Natural killer cell (primary cell): ENCODE measurements at regions not wholly inside any gene's neighbourhood (a gene's known extent, or its start where the extent isn't known, plus 50 kb on each side); places are given as distances from the start of the nearest gene placed in this dataset.
"Not testable (repeated sequence)": the region's sequence is repeated elsewhere in the genome, so short reads cannot be mapped to it uniquely, and the experiment has no call there.

Experiments used
- ATAC-seq, 3 donors: fragments of 150-1000 bp in 2 of 3; fragments of 200-7000 bp in 1 of 3; cut with Tn5 transposase; 1 replicate in 1 of 3; 2 replicates in 2 of 3; pipeline ENCODE4 v1.10.0; 2021; ENCODE audit warnings: mild to moderate bottlenecking in 2 of 3, moderate library complexity in 2 of 3
- DNase-seq, 2 donors: peaks; one replicate each; pipeline versions ENCODE4 v3.0.0 to v3.0.0-alpha.2; 2013 to 2021; ENCODE audit warnings: mixed read lengths in 1 of 2
- H3K27ac ChIP-seq: one replicate; pipeline ENCODE4 v1.5.1; 2013; ENCODE audit warnings: mild to moderate bottlenecking, low read length
- H3K27me3 ChIP-seq: one replicate; pipeline ENCODE4 v1.6.1; 2013; ENCODE audit warnings: low read length; ENCODE audit not compliant: control insufficient read depth, insufficient read depth
- H3K36me3 ChIP-seq: one replicate; pipeline ENCODE4 v1.6.1; 2013; ENCODE audit warnings: low read length; ENCODE audit not compliant: control insufficient read depth, insufficient read depth
- H3K4me1 ChIP-seq: one replicate; pipeline ENCODE4 v1.6.1; 2013; ENCODE audit warnings: low read length; ENCODE audit not compliant: control insufficient read depth, insufficient read depth
- H3K4me3 ChIP-seq: one replicate; pipeline ENCODE4 v1.5.1; 2013; ENCODE audit warnings: low read length
- H3K9me3 ChIP-seq: one replicate; pipeline ENCODE4 v1.6.1; 2013; ENCODE audit warnings: low read length; ENCODE audit not compliant: control insufficient read depth, insufficient read depth
- H3K27ac Mint-ChIP-seq, 2 donors: one replicate each; pipeline ENCODE4 v1.8.0; 2022; ENCODE audit warnings: mild to moderate bottlenecking in 2 of 2, mixed read lengths in 2 of 2, moderate library complexity in 1 of 2
- H3K27me3 Mint-ChIP-seq, 2 donors: one replicate each; pipeline ENCODE4 v1.8.0; 2022; ENCODE audit warnings: low read depth in 2 of 2, mixed read lengths in 2 of 2
- H3K36me3 Mint-ChIP-seq: one replicate; pipeline ENCODE4 v1.8.0; 2022; ENCODE audit warnings: mixed read lengths
- H3K4me1 Mint-ChIP-seq, 2 donors: one replicate each; pipeline ENCODE4 v1.8.0; 2022; ENCODE audit warnings: mixed read lengths in 2 of 2
- H3K4me3 Mint-ChIP-seq: one replicate; pipeline ENCODE4 v1.8.0; 2022; ENCODE audit warnings: mild to moderate bottlenecking, moderate library complexity, mixed read lengths
- H3K9me3 Mint-ChIP-seq, 2 donors: one replicate each; pipeline ENCODE4 v1.8.0; 2022; ENCODE audit warnings: mixed read lengths in 2 of 2
- CTCF ChIP-seq: fragments of 200-600 bp; IDR thresholded peaks from one replicate; pipeline ENCODE4 v1.8.0; 2022; ENCODE audit warnings: antibody characterized with exemption
- WGBS: methylation state at CpG from one replicate; pipeline ENCODE4 v1.1.7; 2013; ENCODE audit warnings: missing lambda C conversion rate; ENCODE audit not compliant: insufficient coverage; 5-methylcytosine and 5-hydroxymethylcytosine counted together
- intact Hi-C: fragments of 100-400 bp; cut with micrococcal nuclease; formaldehyde crosslinking; loops from one replicate; pipeline ENCODE4 v1.14.2; 2022

- TF ChIP-seq CTCF: no peak
- no peaks in the 10 kb centered on the region for H3K36me3 ChIP-seq
- Mint-ChIP-seq H3K27ac (no peak overlapping the region), H3K36me3 (no peaks in the 10 kb centered on the region), H3K4me3 (no peak overlapping the region), H3K9me3 (peaks cover 0 to 3% of the 10 kb centered on the region in 2 donors), H3K27me3 (no peaks in the 10 kb centered on the region), H3K4me1 (no peaks in the 10 kb centered on the region)
- ATAC-seq (no peak), DNase-seq (no peak)
- intact Hi-C loops: no loop called here
- no peak overlapping the region for H3K4me3 ChIP-seq
- H3K27me3 ChIP-seq: no peaks in the 10 kb centered on the region
- no peak overlapping the region for H3K27ac ChIP-seq
- no peaks in the 10 kb centered on the region for H3K9me3 ChIP-seq
- H3K4me1 ChIP-seq: no peaks in the 10 kb centered on the region
- WGBS: 100% methylated on average over 1 of the region's 2 CpGs
Observed at GRCh38 chr4:53943345-53944085, 120.9 kb downstream of the CHIC2 start.

GRCh38 chr4:53942712-53943111, 121.7 kb downstream of the CHIC2 start:
- Mint-ChIP-seq H3K9me3 (peaks cover 0 to 3% of the 10 kb centered on the region in 2 donors), H3K27me3 (no peaks in the 10 kb centered on the region), H3K4me3 (no peak overlapping the region), H3K27ac (no peak overlapping the region), H3K4me1 (no peaks in the 10 kb centered on the region), H3K36me3 (no peaks in the 10 kb centered on the region)
- DNase-seq (no peak), ATAC-seq (no peak)
- H3K9me3 ChIP-seq: no peaks in the 10 kb centered on the region
- H3K4me3 ChIP-seq: no peak overlapping the region
- H3K27ac ChIP-seq: no peak overlapping the region
- H3K27me3 ChIP-seq: no peaks in the 10 kb centered on the region
- TF ChIP-seq CTCF: no peak
- WGBS: 82% methylated on average over 3 of the region's 3 CpGs
- H3K4me1 ChIP-seq: no peaks in the 10 kb centered on the region
- intact Hi-C loops: no loop called here
- H3K36me3 ChIP-seq: no peaks in the 10 kb centered on the region

GRCh38 chr4:53941331-53941730, 123.1 kb downstream of the CHIC2 start:
- no peak overlapping the region for H3K4me3 ChIP-seq
- DNase-seq: no peak
- Mint-ChIP-seq H3K36me3 (no peaks in the 10 kb centered on the region), H3K27ac (no peak overlapping the region), H3K4me3 (no peak overlapping the region), H3K9me3 (peaks cover 0 to 3% of the 10 kb centered on the region in 2 donors), H3K27me3 (no peaks in the 10 kb centered on the region), H3K4me1 (no peaks in the 10 kb centered on the region)
- no peak for ATAC-seq
- intact Hi-C loops: no loop called here
- no peaks in the 10 kb centered on the region for H3K36me3 ChIP-seq
- H3K4me1 ChIP-seq: no peaks in the 10 kb centered on the region
- 97% methylated on average over 4 of the region's 4 CpGs for WGBS
- H3K27ac ChIP-seq: no peak overlapping the region
- no peaks in the 10 kb centered on the region for H3K9me3 ChIP-seq
- no peak for TF ChIP-seq CTCF
- H3K27me3 ChIP-seq: no peaks in the 10 kb centered on the region

- ATAC-seq, H3K36me3 Mint-ChIP-seq, DNase-seq, H3K27me3 Mint-ChIP-seq, H3K36me3 ChIP-seq, H3K27me3 ChIP-seq, H3K4me3 ChIP-seq, H3K9me3 Mint-ChIP-seq, H3K9me3 ChIP-seq, H3K4me1 ChIP-seq, H3K27ac Mint-ChIP-seq, intact Hi-C loops, H3K4me3 Mint-ChIP-seq, H3K4me1 Mint-ChIP-seq, H3K27ac ChIP-seq: not testable (repeated sequence)
- 100% methylated on average over 1 of the region's 3 CpGs for WGBS
Observed at GRCh38 chr4:53939892-53940291, 124.5 kb downstream of the CHIC2 start.
